ENCODE measurements at regions not wholly inside any gene's neighbourhood (a gene's known extent, or its start where the extent isn't known, plus 50 kb on each side); places are given as distances from the start of the nearest gene placed in this dataset.
"Not testable (repeated sequence)": the region's sequence is repeated elsewhere in the genome, so short reads cannot be mapped to it uniquely, and the experiment has no call there.

DNA sequence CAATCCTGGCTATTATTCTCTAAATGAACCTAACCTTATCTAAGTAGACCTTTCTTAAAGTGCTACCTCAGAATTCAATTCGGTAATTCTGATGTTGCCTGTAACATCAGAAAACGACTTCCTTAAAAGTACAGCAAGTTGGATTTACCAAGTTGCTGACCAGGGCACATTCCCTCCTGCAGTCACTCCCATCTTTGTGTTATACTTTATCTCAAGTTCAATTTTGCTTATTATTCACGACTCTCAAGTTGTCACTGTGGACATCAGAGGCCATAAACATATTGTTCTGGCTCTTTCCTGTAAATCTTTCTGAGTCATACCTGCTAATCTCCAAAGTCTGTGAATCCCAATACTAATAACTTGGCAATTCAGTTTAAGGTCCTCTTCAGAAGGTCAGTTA is 64.6 kb upstream of the ZSCAN2 start:
- H3K27me3 Mint-ChIP-seq; CTCF ChIA-PET; H3K27ac Mint-ChIP-seq; H3K9me3 Mint-ChIP-seq; intact Hi-C loops (cut with micrococcal nuclease); H3K4me1 Mint-ChIP-seq (ENCODE audit: low read depth); DNase-seq; H3K36me3 Mint-ChIP-seq (ENCODE audit: low read depth); H3K4me3 Mint-ChIP-seq; ATAC-seq; POLR2A ChIA-PET: not testable (repeated sequence)

DNA sequence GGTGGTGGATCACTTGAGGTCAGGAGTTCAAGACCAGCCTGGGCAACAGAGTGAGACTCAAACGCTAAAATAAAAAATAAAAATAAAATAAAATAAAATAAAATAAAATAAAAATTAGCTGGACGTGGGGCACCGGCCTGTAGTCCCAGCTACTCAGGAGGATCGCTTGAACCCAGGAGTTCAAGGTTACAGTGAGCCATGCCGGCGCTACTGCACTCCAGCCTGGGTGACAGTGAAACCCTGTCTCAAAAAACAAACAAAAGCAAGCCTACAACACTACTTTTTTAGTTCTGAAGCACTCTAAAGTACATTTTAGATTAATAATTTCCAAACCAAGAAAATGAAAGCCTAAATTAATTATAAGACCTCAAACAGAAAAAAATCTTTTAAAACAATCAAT is 56.2 kb upstream of the ZSCAN2 start:
- POLR2A ChIA-PET; H3K27ac Mint-ChIP-seq; intact Hi-C loops (cut with micrococcal nuclease); H3K4me3 Mint-ChIP-seq; H3K4me1 Mint-ChIP-seq (ENCODE audit: low read depth); CTCF ChIA-PET; ATAC-seq; H3K27me3 Mint-ChIP-seq; H3K36me3 Mint-ChIP-seq (ENCODE audit: low read depth); DNase-seq; H3K9me3 Mint-ChIP-seq: not testable (repeated sequence)

GRCh38 chr15:84547150-84547549 is 53.7 kb upstream of the ZSCAN2 start:
- intact Hi-C loops (cut with micrococcal nuclease); CTCF ChIA-PET; H3K9me3 Mint-ChIP-seq; H3K4me3 Mint-ChIP-seq; ATAC-seq; DNase-seq; H3K27ac Mint-ChIP-seq; POLR2A ChIA-PET; H3K27me3 Mint-ChIP-seq; H3K36me3 Mint-ChIP-seq (ENCODE audit: low read depth); H3K4me1 Mint-ChIP-seq (ENCODE audit: low read depth): not testable (repeated sequence)

DNA sequence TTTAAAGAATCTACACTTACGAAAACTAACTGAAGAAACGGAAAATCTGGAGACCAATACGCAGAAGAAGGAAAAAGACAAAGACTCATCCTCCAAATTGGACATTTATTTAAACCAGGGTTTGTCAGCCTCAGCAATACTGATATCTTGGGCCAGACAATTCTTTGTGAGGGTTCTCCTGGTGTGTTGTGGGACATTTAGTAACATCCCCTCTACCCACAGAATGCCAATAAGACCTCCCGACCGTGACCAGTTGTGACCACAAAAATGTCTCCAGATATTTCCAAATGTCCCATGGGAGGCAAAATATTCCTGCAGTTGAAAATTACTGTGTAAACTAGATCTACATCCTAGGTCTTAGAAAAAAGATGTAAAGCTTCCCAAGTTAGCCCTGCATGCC is 50.3 kb upstream of the ZSCAN2 start:
- H3K4me1 Mint-ChIP-seq (ENCODE audit: low read depth); H3K36me3 Mint-ChIP-seq (ENCODE audit: low read depth); H3K27ac Mint-ChIP-seq; ATAC-seq; H3K4me3 Mint-ChIP-seq; H3K27me3 Mint-ChIP-seq; CTCF ChIA-PET; intact Hi-C loops (cut with micrococcal nuclease); DNase-seq; POLR2A ChIA-PET; H3K9me3 Mint-ChIP-seq: not testable (repeated sequence)

Data from activated CD8-positive, alpha-beta T cell treated with anti-CD3 and anti-CD28 coated beads for 36 hours (primary cell).